Peyer's patch (tissue), 4 donors: ENCODE measurements at regions not wholly inside any gene's neighbourhood (a gene's known extent, or its start where the extent isn't known, plus 50 kb on each side); places are given as distances from the start of the nearest gene placed in this dataset.

Experiments
- POLR2A ChIP-seq, 2 donors: fragments of 450-650 bp; IDR thresholded peaks; one replicate each; pipeline ENCODE4 v1.5.1; 2017; ENCODE audit warnings: antibody characterized with exemption in 2 of 2, mild to moderate bottlenecking in 2 of 2, moderate library complexity in 2 of 2
- TF ChIP-seq, protein P1 (sequence below), 6 experiments: fragments of 450-650 bp in 4 of 6; fragments of 200-600 bp in 2 of 6; sonication (generic) in 1 of 6; IDR thresholded peaks; one replicate each; pipeline ENCODE4 v1.5.1; 2017 to 2019; ENCODE audit warnings: antibody characterized with exemption in 6 of 6, mild to moderate bottlenecking in 3 of 6, moderate library complexity in 1 of 6

- TF ChIP-seq POLR2A (IDR thresholded peaks at IDR 0.05): no peak
- TF ChIP-seq, protein P1, sequence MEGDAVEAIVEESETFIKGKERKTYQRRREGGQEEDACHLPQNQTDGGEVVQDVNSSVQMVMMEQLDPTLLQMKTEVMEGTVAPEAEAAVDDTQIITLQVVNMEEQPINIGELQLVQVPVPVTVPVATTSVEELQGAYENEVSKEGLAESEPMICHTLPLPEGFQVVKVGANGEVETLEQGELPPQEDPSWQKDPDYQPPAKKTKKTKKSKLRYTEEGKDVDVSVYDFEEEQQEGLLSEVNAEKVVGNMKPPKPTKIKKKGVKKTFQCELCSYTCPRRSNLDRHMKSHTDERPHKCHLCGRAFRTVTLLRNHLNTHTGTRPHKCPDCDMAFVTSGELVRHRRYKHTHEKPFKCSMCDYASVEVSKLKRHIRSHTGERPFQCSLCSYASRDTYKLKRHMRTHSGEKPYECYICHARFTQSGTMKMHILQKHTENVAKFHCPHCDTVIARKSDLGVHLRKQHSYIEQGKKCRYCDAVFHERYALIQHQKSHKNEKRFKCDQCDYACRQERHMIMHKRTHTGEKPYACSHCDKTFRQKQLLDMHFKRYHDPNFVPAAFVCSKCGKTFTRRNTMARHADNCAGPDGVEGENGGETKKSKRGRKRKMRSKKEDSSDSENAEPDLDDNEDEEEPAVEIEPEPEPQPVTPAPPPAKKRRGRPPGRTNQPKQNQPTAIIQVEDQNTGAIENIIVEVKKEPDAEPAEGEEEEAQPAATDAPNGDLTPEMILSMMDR (IDR thresholded peaks at IDR 0.05): no peak
These were observed 62.4 kb upstream of the PCSK6 start for GRCh38 chr15:101551696-101552591.
